GM19397 (cell line): ENCODE measurements at regions not wholly inside any gene's neighbourhood (a gene's known extent, or its start where the extent isn't known, plus 50 kb on each side); places are given as distances from the start of the nearest gene placed in this dataset.
A peak's percentile ranks its signal among the peaks of the same experiment; 100 is the strongest.

Experiments
- ATAC-seq: cut with Tn5 transposase; IDR thresholded peaks from one replicate; pipeline ENCODE4 v1.9.1; 2021; ENCODE audit warnings: mild to moderate bottlenecking, moderate library complexity; ENCODE audit not compliant: unreplicated experiment

DNA sequence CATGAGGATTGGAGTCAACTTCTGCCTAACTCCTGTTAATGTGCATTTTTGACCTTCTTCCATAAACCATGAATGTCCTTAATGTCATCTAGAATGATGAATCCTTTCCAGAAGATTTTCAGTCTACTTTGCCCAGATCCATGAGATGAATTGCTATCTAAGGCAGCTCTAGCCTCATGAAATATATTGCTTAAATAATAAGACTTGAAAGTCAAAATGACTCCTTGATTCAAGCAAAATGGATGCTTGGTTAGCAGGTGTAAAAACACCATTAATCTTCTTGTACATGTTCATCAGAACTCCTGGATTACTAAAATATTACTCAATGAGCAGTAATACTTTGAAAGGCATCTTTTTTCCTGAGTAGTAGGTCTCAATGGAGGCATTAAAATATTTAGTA lies 238.5 kb upstream of the ZC3H12C start:
- ATAC-seq, result no peak

DNA sequence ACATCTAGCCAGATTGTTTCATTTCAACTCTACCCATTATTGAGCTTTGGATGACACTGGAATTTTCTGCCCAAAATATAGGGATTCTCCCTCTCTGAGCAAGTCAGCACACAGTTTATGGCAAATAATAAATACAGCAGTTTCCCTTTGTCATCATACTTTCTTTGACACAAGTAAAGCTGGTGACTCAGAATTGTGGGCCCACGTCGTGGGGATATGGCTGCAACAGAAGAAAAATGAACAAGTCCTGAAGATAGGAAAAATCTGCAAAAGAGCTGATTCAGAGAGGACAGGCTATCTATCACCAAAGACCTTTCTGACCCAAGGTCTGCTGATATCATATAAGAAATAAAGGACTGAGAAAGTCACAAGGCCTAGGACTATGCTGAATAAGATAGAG lies 236.3 kb upstream of the ZC3H12C start:
- no peak for ATAC-seq

DNA sequence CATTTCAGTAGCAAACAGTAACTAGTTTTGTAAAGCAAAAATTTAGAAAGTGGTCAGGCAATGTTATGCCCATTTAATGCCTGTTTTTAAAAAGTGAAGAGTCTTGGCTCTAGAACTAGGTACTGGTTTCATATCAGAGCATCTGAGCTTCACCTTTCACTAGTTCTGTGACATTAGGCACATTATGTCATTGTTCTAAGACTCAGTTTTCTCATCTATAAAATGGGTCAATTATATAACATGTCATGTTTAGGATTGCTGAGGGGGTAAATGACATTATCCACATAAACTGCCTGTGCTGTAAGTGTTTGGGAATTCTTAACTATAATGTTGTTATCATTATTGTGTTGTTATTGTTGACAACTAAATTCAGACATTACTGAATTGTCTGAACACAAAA lies 235.6 kb upstream of the ZC3H12C start:
- ATAC-seq, result no peak

DNA sequence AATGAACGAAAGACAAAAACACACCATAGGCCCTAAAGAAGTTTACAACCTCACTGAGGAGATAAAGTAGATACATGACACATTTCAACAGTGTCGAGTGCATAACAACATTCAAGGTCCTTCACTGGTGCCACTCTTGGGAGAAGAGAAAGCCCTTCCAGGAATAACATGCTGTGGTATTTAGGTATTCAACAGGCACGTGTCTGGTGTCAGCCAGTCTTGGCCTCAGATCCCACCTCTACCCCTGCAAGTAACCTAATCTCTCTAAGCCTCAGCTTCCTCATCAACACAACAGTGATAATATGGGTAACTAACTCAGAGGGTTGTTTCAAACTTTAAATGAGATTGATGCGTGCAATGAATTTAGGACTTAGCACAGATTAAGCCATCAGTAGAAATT lies 235.0 kb upstream of the ZC3H12C start:
- no peak for ATAC-seq

DNA sequence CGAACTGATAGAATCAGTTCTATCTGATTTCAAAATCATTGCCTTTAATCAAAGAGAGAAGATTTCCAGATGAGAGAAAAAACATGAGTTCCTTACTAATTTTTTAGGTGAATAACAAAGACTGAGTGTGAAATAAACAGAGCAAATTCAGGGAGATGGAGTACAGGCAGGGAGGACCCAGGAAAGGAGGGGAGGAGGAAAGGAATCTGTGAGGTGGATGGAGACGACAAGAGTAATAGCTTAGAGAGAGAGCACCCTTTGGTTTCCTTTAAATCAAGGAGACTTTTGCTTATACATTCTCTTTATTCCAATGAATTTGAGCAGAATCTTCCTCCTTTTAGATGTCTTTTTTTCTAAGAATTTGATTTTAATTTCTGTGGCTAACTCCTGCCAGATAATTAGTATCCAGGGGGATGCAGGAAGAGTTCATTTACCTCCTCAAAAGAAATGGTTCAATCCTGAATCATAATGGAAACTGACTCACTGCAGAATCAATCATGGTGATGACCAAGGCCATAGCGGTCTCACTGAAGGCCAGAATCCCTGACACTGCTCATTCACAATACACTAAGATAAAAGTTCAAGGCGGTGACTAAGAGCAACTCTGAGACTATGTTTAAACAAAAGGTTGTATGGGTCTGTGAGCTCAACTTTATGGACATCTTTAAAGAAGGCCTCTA lies 234.0 kb upstream of the ZC3H12C start:
- no peak for ATAC-seq

DNA sequence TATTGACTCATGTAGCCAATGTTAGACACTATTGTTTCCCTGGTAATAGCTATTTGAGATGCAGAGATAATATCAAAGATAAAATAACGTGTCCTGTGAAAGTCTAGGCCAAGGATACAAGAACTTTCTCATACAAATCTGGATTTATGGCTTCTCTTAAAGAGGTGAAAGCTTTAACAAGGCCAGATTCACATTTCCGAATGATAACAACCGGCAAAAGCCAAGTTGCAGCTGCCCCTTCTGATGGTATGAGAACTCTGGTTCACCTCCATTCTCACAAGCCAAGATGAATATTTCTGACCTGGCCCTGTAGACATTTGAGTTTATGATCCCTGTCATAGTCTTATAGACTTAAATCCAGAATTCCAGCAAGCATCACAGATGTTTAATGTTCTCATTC lies 230.4 kb upstream of the ZC3H12C start:
- ATAC-seq, result no peak

DNA sequence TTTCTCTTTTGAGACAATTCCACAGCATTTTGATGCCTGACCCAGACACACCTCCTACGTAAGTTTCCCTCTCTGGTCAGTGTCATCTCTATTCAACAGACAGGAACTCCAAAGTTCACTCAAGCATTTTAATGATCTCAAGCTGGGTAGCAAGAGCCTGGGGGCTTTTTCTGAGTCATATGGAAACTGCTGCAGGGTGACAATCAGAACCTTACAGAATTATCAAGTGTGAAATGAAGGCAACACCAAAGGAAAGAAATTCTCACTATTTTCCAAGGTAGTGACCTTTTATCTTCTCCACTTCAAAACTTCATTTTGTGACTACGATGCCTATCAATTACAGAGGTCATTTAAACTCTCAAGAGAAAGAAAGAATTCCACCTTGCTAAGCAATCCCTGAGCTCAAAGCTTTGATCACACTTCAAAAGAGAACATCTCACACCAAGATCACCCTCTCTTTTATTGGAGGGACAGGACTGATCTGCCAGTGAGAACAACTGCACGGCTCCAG lies 229.0 kb upstream of the ZC3H12C start:
- ATAC-seq, result peak; percentile 87

DNA sequence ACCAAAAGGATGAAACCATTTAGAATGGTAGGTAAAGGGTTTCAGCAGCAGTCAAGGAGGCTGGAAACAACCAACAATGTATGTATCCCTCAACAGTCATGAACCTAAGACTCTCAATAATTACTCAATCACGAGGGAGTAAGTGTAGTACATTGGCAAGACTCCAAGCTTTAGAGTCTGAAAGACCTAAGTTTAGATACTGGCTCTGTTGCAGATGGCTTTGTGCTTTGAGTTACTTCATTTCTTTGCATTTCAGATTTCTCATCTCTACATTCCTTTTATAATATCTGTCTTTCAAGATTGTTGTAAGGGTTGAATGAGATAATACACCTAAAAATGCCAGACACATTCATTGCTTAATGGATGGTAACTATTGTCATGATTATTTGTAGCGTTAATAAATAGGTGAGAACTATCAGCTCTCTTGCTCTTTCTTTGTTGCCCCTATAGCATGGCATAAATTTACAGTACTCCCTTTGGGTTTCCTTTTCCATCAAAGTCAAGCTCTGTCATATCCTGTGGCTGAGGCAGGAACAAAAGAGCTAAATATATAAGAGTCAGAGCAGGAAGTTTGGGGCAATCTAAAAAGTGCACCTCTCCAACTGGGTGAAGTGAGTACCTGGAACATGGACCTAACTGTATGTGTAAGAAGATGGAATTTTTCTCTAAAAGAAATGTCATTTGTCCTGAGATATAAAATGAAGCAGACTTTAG lies 228.2 kb upstream of the ZC3H12C start:
- ATAC-seq, result no peak

DNA sequence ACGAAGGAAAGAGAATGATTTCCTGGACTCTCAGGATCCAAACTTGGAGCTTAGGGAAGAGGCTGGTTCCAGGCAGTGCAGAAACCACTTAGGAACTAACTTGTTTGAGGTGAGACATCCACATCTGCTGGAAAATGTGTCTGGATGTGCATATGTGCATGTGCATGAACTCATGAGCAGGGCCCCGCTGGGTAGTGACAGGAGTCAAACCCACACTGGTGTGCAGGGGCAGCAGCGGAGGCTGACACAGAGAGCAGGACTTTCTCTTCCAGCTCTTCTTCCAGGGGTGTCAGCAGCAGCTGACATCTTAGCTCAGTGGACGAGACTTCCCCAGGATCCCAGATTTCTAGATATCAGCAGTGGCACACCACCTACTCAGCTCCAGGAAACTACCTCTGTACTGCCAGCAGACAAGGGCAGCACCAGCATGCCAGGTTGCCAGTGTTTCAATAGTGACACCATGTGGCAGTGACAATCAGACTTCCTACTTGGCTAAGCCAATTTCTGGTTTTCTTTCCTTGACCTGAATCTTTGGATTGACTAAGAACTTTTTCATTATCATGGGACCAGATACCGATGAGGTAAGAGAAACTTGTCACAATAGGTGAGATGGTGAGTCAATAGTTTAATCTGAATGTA lies 227.5 kb upstream of the ZC3H12C start:
- ATAC-seq, result no peak

DNA sequence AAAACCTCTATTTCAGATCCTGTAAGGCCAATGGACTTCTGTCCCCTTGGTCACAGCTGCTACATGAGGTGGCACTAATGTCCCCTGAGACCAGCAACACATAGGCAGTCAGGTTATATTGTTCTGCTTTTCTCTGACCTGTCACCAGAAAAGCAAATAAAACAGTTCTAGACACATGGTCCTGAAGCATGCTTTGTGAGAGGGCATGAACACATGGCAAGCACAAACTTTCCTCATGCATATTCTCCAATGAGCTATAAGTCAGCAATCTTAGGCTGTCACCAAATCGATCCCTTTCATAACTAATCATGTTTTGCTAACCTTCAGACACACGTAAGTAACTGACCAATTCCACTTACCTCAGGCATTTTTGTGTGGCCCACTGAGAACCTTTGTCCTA lies 225.4 kb upstream of the ZC3H12C start:
- no peak for ATAC-seq

DNA sequence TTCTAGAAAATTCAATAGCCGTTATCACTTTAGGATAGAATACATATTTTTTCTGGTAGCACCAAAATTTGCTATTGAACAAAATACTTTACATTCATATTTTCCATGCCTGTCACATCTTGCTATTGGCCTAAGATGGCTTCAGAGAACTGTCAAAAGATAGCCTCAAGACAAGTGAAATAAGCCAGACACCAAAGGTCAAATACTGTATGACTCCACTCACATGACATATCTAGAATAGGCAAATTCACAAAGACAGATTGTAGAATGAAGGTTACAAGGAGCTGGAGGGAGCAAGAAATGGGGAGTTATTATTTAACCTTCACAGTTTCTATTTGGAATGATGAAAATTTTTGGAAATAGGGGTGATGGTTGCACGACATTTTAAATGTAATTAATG lies 223.7 kb upstream of the ZC3H12C start:
- ATAC-seq, result no peak

DNA sequence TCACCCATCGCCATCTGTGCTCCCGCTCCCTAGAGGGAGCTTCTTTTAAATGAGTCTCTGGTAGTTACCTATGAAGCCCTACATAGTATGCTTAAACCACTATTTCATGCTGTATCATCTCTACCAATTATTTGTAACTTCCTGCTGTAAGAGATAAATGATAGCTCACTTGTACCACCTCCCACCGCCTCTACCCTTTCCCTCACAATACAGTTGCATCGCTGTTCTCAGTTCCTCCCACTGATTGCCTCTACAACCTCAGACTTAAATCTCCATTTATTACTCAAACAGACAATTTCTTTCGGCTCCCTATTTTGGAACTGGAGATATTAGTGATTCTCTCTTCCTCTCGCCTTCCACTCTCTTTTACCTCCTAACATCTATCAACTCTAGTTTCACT lies 222.9 kb upstream of the ZC3H12C start:
- ATAC-seq, result no peak

DNA sequence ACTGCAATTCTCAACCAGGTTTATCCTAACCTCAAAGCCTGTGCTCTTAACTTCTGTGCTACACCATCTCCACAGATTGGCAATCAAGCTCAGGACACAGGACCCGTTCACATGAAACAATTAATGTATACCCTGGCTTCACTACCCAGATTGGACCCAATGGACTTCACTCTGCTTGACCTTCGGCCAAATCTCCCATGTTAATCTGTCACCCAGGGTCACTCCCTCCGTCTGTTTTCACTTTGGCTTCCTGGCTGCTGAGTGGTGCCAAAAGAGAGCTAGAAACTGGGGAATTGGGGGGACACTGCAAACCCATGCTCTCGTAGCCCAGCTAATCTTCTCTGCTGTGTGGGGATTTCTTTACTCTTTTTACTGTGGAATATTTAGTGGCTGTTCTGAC lies 216.1 kb upstream of the ZC3H12C start:
- no peak for ATAC-seq

DNA sequence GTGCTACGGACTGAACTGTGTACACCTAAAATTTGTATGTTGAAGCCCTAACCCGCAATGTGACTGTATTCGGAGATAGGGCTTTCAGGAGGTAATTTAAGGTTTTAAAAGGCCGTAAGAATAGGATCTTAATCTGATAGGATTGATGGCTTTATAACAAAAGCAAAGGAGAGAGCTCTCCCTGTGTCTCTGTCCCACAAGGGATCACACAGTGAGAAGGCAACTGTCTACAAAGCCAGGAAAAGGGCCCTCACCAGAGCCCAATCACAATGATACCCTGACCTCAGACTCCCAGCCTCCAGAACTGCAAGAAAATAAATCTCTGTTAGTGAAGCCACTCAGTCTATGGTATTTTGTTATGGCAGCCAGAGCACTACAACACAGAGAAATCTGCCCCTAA lies 208.7 kb upstream of the ZC3H12C start:
- no peak for ATAC-seq

DNA sequence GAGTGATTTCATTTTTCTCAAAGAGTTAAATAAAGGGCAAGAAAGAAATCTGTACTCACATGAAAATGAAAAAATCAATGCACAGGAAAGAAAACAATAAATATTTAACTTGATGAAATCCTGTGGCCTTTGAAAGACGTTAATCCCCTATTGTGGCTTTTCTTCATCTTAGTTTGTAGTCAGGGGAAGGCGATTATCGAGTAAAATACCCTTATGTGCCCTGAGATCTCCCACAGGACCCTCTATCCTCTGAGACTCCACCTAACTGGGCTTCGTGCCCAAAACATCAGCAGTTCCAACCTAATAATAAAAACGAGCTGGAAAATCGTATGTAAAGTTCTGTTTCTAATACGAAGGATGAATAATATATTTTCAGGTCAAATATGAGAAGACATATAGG lies 208.2 kb upstream of the ZC3H12C start:
- no peak for ATAC-seq

DNA sequence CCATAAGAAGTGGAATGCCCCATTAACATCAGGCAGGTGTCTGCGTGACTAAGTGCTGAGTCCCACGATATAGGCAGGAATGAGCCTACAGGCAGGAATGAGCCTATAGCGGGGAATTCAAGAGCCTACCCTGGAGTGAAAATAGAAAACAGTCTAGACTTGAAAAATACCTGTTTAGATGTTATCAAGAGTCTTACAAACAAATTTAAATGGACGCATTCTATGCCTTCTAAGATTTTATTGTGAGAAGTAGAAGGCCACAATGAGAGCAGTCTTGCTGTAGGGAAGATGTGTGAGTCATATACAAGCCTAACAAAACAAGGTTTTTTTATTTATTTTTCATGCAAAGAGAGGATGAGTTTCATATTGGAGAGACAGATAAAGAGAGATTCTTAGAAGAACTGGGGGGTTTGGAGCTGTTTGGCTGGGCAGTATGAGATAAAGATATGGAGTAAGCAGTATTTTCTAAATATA lies 200.8 kb upstream of the ZC3H12C start:
- no peak for ATAC-seq

DNA sequence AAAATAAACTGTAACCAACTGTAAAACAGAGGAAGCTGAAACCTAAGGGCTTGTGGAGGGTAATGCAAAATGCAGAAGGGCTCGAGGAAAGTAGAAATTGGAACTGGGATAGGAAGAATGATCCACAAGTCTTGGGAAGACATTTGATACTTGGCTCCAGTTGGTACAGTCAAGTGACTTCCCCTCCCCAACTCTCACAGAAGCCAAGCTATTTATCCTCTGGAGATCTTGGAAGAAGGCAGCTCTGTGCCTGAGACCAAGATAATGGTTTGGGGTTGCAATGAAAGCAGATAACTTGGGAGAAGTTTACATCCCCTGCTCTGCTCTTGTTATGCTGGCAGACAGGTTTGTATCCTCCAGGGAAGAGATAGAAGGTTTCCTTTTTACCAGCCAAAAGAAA lies 198.9 kb upstream of the ZC3H12C start:
- ATAC-seq, result no peak

DNA sequence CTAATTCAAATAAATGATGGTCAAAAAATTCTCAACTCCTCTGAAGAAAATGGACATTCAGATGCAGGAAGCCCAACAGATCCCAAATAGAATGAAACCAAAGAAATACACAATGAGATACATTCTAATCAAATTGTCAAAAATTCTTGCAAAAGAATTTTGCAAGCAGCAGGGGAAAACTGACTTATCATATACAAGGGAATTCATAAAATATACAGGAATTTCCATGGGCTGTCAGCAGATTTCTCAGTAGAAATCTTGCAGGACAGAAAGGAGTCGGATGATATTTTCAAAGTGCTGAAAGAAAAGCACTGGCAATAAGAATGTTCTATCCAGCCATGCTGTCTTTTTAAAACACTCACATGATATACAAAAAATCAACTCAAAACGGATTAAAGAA lies 194.6 kb upstream of the ZC3H12C start:
- no peak for ATAC-seq

DNA sequence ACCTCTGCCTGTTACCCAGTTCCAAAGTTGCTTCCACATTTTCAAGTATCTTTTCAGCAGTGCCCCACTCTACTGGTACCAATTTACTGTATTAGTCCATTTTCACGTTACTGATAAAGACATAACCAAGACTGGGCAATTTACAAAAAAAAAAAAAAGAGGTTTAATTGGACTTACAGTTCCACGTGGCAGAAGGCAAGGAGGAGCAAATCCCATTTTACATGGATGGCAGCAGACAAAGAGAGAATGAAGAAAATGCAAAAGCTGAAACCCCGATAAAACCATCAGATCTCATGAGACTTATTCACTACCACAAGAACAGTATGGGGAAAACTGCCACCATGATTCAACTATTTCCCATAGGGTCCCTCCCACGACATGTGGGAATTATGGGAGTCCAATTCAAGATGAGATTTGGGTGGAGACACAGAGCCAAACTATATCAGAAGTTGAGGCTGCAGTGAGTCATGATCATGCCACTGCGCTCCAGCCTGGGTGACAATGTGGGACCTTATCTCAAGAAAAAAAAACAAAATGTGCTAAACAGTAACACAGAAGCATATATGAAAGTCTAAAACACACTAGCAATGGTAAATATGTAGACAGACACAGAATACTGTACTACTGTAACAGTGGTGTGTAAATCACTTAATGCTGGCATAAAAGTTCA lies 190.3 kb upstream of the ZC3H12C start:
- no peak for ATAC-seq

DNA sequence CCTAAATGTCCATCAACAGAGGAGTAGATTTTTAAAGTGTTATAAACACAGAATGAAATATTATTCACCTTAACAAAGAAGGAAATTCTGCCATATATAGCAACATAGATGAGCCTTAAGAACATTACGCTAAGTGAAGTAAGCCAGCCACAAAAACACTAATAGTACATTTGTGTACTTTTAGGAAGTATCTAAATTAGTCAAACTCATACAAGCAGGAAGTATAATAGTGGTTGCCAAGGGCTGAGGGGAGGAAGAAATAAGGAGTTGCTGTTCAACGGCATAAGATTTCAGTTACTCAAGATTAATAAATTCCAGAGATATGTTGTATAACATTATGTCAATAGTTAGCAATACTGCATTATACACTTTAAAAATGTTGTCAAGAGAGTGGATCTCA lies 181.7 kb upstream of the ZC3H12C start:
- no peak for ATAC-seq

DNA sequence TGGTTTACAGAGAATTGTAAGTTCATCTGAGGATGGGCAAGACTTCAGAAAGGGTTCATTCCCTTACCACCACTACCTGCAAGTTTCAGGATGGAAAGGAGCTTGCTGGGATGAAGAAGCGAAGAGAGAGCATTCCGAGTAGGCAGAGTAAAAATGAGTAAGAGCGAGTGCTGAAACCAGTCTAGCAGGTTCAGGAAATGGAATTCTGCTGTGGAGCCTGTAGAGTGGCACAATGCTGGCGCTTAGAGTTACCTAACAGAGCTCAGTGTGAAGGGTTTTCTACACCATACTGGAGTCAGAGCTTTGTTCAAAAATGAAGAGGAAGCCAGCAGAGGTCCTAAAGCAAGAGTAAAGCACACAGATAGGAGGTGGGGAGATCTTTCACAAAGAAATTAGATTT lies 179.2 kb upstream of the ZC3H12C start:
- ATAC-seq, result no peak
